GM23338 (cell line): ENCODE measurements at regions not wholly inside any gene's neighbourhood (a gene's known extent, or its start where the extent isn't known, plus 50 kb on each side); places are given as distances from the start of the nearest gene placed in this dataset.
"Not testable (repeated sequence)": the region's sequence is repeated elsewhere in the genome, so short reads cannot be mapped to it uniquely, and the experiment has no call there.

Experiments used
- ATAC-seq: fragments of 200-7000 bp; cut with Tn5 transposase; 3 replicates; pipeline ENCODE4 v1.9.1; 2020
- DNase-seq: peaks from one replicate; pipeline ENCODE4 v3.0.0-alpha.2; 2015; ENCODE audit warnings: low spot score
- H2AFZ ChIP-seq: fragments of 200-600 bp; sonication (generic); 2 replicates; pipeline ENCODE4 v1.8.0; 2016; ENCODE audit warnings: antibody characterized with exemption, mild to moderate bottlenecking, moderate library complexity
- H3F3A ChIP-seq: fragments of 200-600 bp; sonication (generic); replicated peaks from 2 replicates; pipeline ENCODE4 v1.8.0; 2017; ENCODE audit warnings: antibody characterized with exemption, mixed run types, low read depth
- H3K27ac ChIP-seq: fragments of 200-600 bp; sonication (generic); 2 replicates; pipeline ENCODE4 v1.6.1; 2016; ENCODE audit warnings: low read depth
- H3K27me3 ChIP-seq: fragments of 200-600 bp; sonication (generic); 2 replicates; pipeline ENCODE4 v1.8.0; 2016; ENCODE audit warnings: mild to moderate bottlenecking, mixed run types, moderate library complexity; ENCODE audit not compliant: insufficient read depth
- H3K36me3 ChIP-seq: fragments of 200-600 bp; sonication (generic); 2 replicates; pipeline ENCODE4 v1.8.0; 2016; ENCODE audit warnings: mild to moderate bottlenecking; ENCODE audit not compliant: insufficient read depth
- H3K4me1 ChIP-seq: fragments of 200-600 bp; sonication (generic); 2 replicates; pipeline ENCODE4 v1.8.0; 2016; ENCODE audit warnings: mild to moderate bottlenecking, moderate library complexity; ENCODE audit not compliant: insufficient read depth
- H3K4me2 ChIP-seq: fragments of 200-600 bp; sonication (generic); 2 replicates; pipeline ENCODE4 v1.7.1; 2017; ENCODE audit warnings: mixed run types
- H3K4me3 ChIP-seq: fragments of 200-600 bp; sonication (generic); 2 replicates; pipeline ENCODE4 v1.6.1; 2016; ENCODE audit warnings: mixed run types
- H3K79me2 ChIP-seq: fragments of 200-600 bp; sonication (generic); replicated peaks from 2 replicates; pipeline ENCODE4 v1.8.0; 2017; ENCODE audit warnings: mild to moderate bottlenecking; ENCODE audit not compliant: insufficient read depth
- H3K9me2 ChIP-seq: fragments of 200-600 bp; sonication (generic); 2 replicates; pipeline ENCODE4 v1.8.0; 2017; ENCODE audit not compliant: insufficient read depth
- H4K20me1 ChIP-seq: fragments of 200-600 bp; sonication (generic); replicated peaks from 2 replicates; pipeline ENCODE4 v1.8.0; 2017; ENCODE audit warnings: mild to moderate bottlenecking; ENCODE audit not compliant: insufficient read depth
- H3K27ac Mint-ChIP-seq: 2 replicates; pipeline ENCODE4 v1.8.0; 2020; ENCODE audit warnings: inconsistent platforms, mild to moderate bottlenecking, moderate library complexity, mixed read lengths
- H3K27me3 Mint-ChIP-seq: 3 replicates; pipeline ENCODE4 v1.8.0; 2022; ENCODE audit warnings: low read depth, mild to moderate bottlenecking, moderate library complexity, mixed read lengths, inconsistent platforms; ENCODE audit not compliant: insufficient read depth, poor library complexity
- H3K36me3 Mint-ChIP-seq: 3 replicates; pipeline ENCODE4 v1.8.0; 2021; ENCODE audit warnings: low read depth, mild to moderate bottlenecking, inconsistent platforms, moderate library complexity, mixed read lengths
- H3K4me1 Mint-ChIP-seq: 3 replicates; pipeline ENCODE4 v1.8.0; 2020; ENCODE audit warnings: mild to moderate bottlenecking, inconsistent platforms, mixed read lengths
- H3K4me3 Mint-ChIP-seq: 3 replicates; pipeline ENCODE4 v1.8.0; 2021; ENCODE audit warnings: moderate library complexity, mild to moderate bottlenecking, inconsistent platforms, mixed read lengths
- H3K9me3 Mint-ChIP-seq: 3 replicates; pipeline ENCODE4 v1.8.0; 2020; ENCODE audit warnings: moderate library complexity, mild to moderate bottlenecking, inconsistent platforms, mixed read lengths
- CREB1 ChIP-seq: fragments of 250-450 bp; sonication (Bioruptor Pico); IDR thresholded peaks from 2 replicates; pipeline ENCODE4 v1.5.0; 2020; ENCODE audit warnings: low read depth, mild to moderate bottlenecking, moderate library complexity
- CTCF ChIP-seq, 2 experiments: fragments of 200-600 bp in 1 of 2; sonication (generic) in 1 of 2; conservative IDR thresholded peaks; 2 replicates each; pipeline versions ENCODE4 v1.5.1 to v1.6.1; 2016 to 2017; ENCODE audit warnings: antibody characterized with exemption in 2 of 2, low read depth in 2 of 2, mild to moderate bottlenecking in 2 of 2, moderate library complexity in 1 of 2
- ETS1 ChIP-seq: IDR thresholded peaks from 2 replicates; pipeline ENCODE4 v1.6.1; 2016; ENCODE audit warnings: antibody characterized with exemption
- EZH2 ChIP-seq: fragments of 200-600 bp; sonication (generic); IDR thresholded peaks from one replicate; pipeline ENCODE4 v1.8.0; 2017; ENCODE audit warnings: antibody characterized with exemption, mild to moderate bottlenecking, low read depth; ENCODE audit not compliant: unreplicated experiment
- EZH2phosphoT487 ChIP-seq: fragments of 200-600 bp; sonication (generic); IDR thresholded peaks from one replicate; pipeline ENCODE4 v1.8.1; 2018; ENCODE audit warnings: antibody characterized with exemption; ENCODE audit not compliant: unreplicated experiment
- JUNB ChIP-seq: IDR thresholded peaks from one replicate; pipeline ENCODE4 v1.6.1; 2016; ENCODE audit warnings: antibody characterized with exemption; ENCODE audit not compliant: unreplicated experiment
- NANOG ChIP-seq: IDR thresholded peaks from 2 replicates; pipeline ENCODE4 v1.6.1; 2016; ENCODE audit warnings: antibody characterized with exemption, borderline replicate concordance
- REST ChIP-seq: IDR thresholded peaks from one replicate; pipeline ENCODE4 v1.6.1; 2018; ENCODE audit warnings: antibody characterized with exemption; ENCODE audit not compliant: unreplicated experiment
- STAT1 ChIP-seq: IDR thresholded peaks from one replicate; pipeline ENCODE4 v1.6.1; 2016; ENCODE audit warnings: antibody characterized with exemption; ENCODE audit not compliant: unreplicated experiment
- ZNF114 ChIP-seq: fragments of 250-450 bp; sonication (Bioruptor Pico); IDR thresholded peaks from 2 replicates; pipeline ENCODE4 v1.5.0; 2020; ENCODE audit warnings: mild to moderate bottlenecking, moderate library complexity
- ZNF331 ChIP-seq: fragments of 250-450 bp; sonication (Bioruptor Pico); IDR thresholded peaks from 2 replicates; pipeline ENCODE4 v1.5.0; 2020; ENCODE audit warnings: low read depth, mild to moderate bottlenecking, moderate library complexity

DNA sequence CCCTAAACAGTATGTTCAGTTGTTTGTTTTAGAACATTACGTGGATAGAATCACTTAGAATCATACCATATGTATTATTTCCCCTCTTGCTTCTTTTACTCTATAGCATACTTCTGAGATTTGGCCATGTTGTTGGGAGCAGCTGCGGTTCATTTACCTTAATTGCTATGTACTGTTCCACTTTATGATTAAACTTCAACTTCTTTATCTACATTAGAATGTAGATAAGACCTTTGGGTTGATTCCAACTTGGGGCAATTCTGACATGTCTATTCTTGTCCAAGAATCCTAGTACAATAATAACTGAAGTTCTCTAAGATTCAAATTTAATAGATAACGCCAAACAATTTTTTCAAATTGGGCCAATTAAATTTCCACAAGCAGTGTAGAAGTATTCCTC, 80.7 kb downstream of the GRIN2B start:
- no peaks in the 10 kb centered on the region for H3K36me3 ChIP-seq
- H3K9me3 Mint-ChIP-seq: peaks cover 5% of the 10 kb centered on the region; the same call in 2 of the 3 replicates
- H3K9me2 ChIP-seq: no peaks in the 10 kb centered on the region
- no peak overlapping the region for H3K4me3 ChIP-seq
- no peaks in the 10 kb centered on the region for H3F3A ChIP-seq
- no peaks in the 10 kb centered on the region for H3K27me3 Mint-ChIP-seq
- H3K4me3 Mint-ChIP-seq: no peak overlapping the region
- no peaks in the 10 kb centered on the region for H3K79me2 ChIP-seq
- H2AFZ ChIP-seq: no peak overlapping the region
- H3K36me3 Mint-ChIP-seq: peaks cover 5% of the 10 kb centered on the region; the same call in 2 of the 3 replicates
- no peak overlapping the region for H3K27ac ChIP-seq
- no peak overlapping the region for H3K4me2 ChIP-seq
- no peak for TF ChIP-seq NANOG
- TF ChIP-seq CTCF (conservative IDR thresholded peaks at IDR 0.05; ENCODE audit: low read depth in 2 of 2): no peak
- no peak for TF ChIP-seq JUNB
- H3K4me1 Mint-ChIP-seq: no peaks in the 10 kb centered on the region; the same call in 1 of the 3 replicates
- no peak overlapping the region for H3K27ac Mint-ChIP-seq
- no peaks in the 10 kb centered on the region for H3K27me3 ChIP-seq
- DNase-seq: no peak
- ATAC-seq: no peak
- H3K4me1 ChIP-seq: no peaks in the 10 kb centered on the region
- H4K20me1 ChIP-seq: no peaks in the 10 kb centered on the region

DNA sequence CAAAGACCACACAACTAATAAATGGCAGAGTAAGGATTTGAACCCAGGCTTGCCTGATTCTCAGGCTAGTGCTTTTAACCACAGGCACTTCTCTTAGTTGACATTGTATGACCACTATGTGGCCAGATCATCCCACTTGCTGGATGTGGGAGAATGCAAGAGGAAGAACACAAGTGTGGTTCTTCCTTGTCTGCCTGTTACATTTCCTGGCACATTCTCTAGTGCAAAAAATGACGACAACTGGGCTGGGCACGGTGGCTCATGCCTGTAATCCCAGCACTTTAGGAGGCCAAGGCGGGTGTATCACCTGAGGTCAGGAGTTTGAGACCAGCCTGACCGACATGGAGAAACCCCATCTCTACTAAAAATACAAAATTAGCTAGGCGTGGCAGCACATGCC, 83.0 kb downstream of the GRIN2B start:
- H3K79me2 ChIP-seq, H3K9me2 ChIP-seq, H3K27ac Mint-ChIP-seq, H3K4me3 ChIP-seq, H3K27me3 ChIP-seq, H3K4me3 Mint-ChIP-seq, H2AFZ ChIP-seq, H3K27me3 Mint-ChIP-seq, H3K9me3 Mint-ChIP-seq, H3K4me2 ChIP-seq, H3K27ac ChIP-seq, DNase-seq, H4K20me1 ChIP-seq, H3K36me3 Mint-ChIP-seq, H3K4me1 ChIP-seq, H3K36me3 ChIP-seq, ATAC-seq, H3F3A ChIP-seq, H3K4me1 Mint-ChIP-seq: not testable (repeated sequence)

DNA sequence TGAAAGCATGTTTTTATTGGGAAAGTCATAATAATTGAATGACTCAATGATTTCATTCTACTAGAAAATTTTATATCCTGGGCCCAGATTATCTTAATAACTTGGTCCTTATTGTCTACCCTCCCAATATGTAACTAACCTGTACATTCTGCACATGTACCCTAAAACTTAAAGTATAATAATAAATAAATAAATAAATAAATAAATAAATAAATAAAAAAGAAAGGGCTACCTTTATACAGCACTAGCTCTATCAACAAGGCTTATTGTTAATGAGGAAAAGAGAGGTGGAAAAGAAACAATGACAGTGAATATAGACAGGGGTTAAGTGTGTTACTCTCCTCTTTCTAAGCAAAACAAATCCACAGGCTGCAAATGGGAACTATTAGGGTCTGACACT, 83.6 kb downstream of the GRIN2B start:
- Mint-ChIP-seq H3K4me3 (no peak overlapping the region), H3K4me1 (peaks cover 6% of the 10 kb centered on the region; the same call in 2 of the 3 replicates), H3K27me3 (no peaks in the 10 kb centered on the region), H3K27ac (no peak overlapping the region), H3K36me3 (no peaks in the 10 kb centered on the region), H3K9me3 (no peaks in the 10 kb centered on the region; the same call in 2 of the 3 replicates)
- Histone ChIP-seq H4K20me1 (no peaks in the 10 kb centered on the region), H3K4me2 (no peak overlapping the region), H3F3A (no peaks in the 10 kb centered on the region), H3K79me2 (no peaks in the 10 kb centered on the region), H2AFZ (no peak overlapping the region), H3K4me3 (no peak overlapping the region), H3K36me3 (no peaks in the 10 kb centered on the region), H3K27ac (no peak overlapping the region), H3K9me2 (no peaks in the 10 kb centered on the region), H3K27me3 (no peaks in the 10 kb centered on the region), H3K4me1 (no peaks in the 10 kb centered on the region)
- DNase-seq (no peak), ATAC-seq (no peak)
- TF ChIP-seq STAT1: no peak
- no peak for TF ChIP-seq ZNF114 (CRISPR knock-in tag)
- no peak for TF ChIP-seq ZNF331 (CRISPR knock-in tag)
- TF ChIP-seq NANOG: no peak
- no peak for TF ChIP-seq EZH2
- no peak for TF ChIP-seq EZH2phosphoT487
- TF ChIP-seq JUNB: no peak
- no peak for TF ChIP-seq REST
- TF ChIP-seq CREB1: no peak
- TF ChIP-seq ETS1: no peak
